C4-2B (cell line): ENCODE measurements at regions not wholly inside any gene's neighbourhood (a gene's known extent, or its start where the extent isn't known, plus 50 kb on each side); places are given as distances from the start of the nearest gene placed in this dataset.

ENCODE experiments used
- H3K27ac ChIP-seq: fragments of 450-650 bp; 2 replicates; pipeline ENCODE4 v1.5.1; 2017
- ZFX ChIP-seq: fragments of 450-650 bp; IDR thresholded peaks from 2 replicates; pipeline ENCODE4 v1.6.1; 2017
- TF ChIP-seq, protein P1 (sequence below): fragments of 450-650 bp; conservative IDR thresholded peaks from 2 replicates; pipeline ENCODE4 v1.5.1; 2017; ENCODE audit warnings: mild to moderate bottlenecking

DNA sequence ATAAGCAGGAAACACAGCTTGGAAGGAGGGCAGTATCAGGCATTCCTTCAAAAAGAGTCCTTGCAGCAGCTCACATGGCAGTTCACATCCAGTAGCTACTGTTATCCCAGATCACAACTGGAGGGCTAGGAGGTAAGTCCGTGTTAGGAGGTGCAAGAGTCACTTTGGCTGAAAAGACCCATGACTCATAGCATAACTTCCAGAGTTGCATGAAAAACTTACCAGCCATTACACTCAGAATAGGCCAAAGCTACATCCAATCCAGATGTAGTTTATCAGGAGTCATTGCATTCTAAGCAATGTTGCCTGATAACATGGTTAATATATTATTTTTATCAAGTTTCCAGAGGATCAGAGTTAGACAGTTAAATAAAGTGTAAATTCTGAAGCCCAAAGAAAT is 1126.4 kb upstream of the SEMA6A start:
- TF ChIP-seq ZFX: no peak
- TF ChIP-seq, protein P1, sequence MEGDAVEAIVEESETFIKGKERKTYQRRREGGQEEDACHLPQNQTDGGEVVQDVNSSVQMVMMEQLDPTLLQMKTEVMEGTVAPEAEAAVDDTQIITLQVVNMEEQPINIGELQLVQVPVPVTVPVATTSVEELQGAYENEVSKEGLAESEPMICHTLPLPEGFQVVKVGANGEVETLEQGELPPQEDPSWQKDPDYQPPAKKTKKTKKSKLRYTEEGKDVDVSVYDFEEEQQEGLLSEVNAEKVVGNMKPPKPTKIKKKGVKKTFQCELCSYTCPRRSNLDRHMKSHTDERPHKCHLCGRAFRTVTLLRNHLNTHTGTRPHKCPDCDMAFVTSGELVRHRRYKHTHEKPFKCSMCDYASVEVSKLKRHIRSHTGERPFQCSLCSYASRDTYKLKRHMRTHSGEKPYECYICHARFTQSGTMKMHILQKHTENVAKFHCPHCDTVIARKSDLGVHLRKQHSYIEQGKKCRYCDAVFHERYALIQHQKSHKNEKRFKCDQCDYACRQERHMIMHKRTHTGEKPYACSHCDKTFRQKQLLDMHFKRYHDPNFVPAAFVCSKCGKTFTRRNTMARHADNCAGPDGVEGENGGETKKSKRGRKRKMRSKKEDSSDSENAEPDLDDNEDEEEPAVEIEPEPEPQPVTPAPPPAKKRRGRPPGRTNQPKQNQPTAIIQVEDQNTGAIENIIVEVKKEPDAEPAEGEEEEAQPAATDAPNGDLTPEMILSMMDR: no peak
- H3K27ac ChIP-seq: no peak overlapping the region

DNA sequence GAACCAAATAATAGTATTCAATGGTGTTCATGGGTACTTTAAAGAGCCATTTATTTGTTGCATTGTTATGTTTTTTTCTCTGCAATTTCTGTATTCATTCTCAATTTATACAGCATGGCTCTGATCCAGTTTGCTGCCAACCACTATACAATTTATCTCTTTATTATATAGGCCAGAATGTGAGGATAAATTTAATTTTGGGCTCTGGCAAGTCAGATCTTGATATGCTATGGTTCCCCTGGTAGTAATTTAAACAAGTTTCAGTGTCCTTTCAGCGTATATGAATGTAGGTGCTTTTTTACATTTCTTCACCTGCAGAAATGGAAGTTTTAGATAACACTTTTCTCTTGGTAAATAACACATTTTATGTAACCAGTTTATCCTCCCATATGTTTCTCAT is 1118.0 kb upstream of the SEMA6A start:
- no peak overlapping the region for H3K27ac ChIP-seq
- TF ChIP-seq ZFX: no peak
- TF ChIP-seq, protein P1: no peak

DNA sequence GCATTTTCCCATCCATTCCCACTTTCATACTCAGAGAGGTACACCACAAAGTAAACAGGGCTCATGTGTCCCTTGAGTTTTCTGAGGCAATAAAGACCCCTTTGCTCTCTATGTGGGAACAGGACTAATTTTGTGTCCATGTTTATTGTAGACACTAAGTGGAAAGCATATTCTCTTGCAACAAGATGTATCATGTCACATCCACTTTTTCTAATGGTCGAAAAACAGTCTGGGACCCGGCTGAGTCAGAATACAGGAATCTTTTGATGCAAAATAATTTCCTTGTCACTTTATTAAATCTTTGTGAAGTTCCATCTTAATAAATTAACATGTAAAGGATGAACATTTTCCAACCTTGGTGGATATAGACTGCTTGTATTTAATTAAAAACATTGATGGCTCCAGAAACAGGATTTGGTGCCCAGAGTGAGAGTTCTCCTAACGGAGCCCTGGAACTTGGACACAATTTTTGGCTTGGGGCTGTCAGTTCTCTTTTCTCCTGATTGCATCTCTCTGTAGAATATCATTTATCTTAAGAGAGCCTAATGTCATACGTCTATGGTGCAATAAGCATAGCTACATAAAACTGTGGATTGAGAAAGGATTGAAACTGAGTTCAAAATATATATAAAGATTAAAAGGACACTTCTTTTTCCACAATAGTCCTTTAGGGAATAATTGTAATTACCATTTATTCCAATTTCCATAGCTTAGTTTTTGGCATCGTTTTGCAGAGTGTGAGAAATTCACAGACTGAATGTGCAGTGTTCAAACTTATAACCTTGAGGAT is 1116.7 kb upstream of the SEMA6A start:
- TF ChIP-seq ZFX: no peak
- TF ChIP-seq, protein P1: no peak

DNA sequence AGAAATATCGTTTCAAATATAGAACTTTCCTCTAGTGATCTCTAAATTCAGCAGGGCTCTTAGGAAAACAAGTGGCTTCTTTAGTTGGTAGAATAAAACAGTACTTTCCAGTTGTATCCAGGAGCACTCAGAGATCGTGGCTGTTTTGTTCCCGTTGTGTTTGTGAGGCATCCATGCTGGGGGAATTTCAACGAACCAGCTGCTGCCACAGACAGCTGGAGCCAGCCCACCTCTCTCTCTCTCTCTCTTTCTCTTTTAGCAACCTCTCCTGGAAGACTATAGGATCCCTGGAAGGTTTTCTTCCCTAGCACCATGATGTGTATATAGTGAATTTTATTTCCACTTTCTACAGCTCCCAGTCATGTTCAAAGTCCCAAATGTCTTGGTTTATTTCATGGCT is 1116.0 kb upstream of the SEMA6A start:
- no peak overlapping the region for H3K27ac ChIP-seq
- TF ChIP-seq, protein P1: no peak
- no peak for TF ChIP-seq ZFX

More for the DNA sequence above, 1116.7 kb upstream of the SEMA6A start:
- no peak overlapping the region for H3K27ac ChIP-seq

DNA sequence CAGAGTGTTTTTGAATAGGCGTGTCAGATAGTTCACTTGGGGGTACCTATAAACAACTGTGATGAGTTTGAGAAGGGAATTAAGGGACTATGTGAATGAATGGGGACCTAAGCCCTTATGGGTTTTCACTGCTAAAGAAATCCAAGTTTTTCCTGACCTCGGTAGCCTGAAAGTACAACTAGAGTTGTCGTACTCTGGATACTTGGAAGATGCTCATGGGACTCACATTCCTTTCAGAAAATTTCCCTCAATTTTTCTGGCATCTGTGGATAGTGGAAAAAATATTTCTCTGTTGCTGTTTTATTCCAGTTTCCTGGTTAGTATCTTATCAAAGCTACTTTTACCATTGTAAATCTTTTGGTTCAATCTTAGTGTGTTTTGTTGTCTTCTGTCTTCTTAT is 1112.3 kb upstream of the SEMA6A start:
- no peak overlapping the region for H3K27ac ChIP-seq
- TF ChIP-seq, protein P1: no peak
- no peak for TF ChIP-seq ZFX

DNA sequence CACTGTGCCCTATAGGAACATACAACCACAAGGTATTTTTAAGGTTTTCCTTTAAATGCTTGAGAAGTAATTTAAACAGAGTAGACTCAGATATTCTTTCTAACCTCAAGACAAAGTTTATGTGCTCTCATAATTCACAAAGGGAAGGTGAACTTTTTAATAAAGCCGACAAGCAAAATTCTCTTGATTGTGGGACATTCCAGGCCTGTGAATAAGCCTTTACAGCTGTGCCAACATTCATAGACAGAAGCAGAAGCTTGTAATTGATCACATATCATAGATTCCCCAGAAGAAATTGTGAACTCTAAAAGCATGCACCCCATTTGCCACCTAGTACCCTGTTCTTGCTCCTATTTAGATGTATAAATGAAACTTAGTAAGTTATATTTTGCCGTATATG is 1107.8 kb upstream of the SEMA6A start:
- TF ChIP-seq, protein P1: no peak
- TF ChIP-seq ZFX: no peak
- H3K27ac ChIP-seq: no peak overlapping the region

DNA sequence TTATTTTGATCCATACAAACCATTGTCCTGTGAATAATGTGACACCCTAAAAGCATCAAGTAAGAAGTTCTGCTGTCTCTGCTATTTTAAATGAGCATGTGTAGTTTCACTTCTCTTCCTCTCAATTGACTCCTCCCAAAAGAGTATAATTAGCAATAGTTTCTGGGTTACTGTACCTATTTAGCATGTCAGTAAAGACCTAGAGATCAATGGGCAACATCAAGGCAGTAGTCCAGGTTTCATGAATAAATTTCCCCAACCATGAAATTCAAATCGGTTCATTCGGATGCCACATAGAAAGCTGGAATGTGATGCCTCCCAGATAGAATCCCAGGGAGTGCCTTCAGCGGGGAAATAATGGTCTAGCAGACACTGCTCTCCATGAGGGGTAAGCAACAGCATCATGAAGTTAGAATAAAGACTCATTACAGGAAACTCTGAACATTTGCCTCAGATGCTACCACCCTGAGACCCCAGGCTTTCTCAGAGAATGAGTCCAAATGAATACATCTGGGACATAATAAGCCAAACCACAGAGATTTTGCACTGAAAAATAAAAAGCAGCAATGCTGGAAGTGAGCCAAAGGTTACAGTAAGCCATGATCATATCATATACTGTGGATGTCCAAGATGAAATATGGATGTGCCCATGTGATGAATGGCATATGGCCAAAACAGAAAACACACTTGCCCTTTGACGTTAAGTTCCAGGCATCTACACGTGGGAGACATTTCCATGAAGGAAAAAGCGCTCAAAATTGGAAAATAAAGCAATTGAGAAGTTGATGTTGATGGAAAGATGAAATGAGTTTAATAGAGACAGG is 1107.0 kb upstream of the SEMA6A start:
- H3K27ac ChIP-seq: no peak overlapping the region
- TF ChIP-seq, protein P1: no peak
- TF ChIP-seq ZFX: no peak
